ENCODE measurements at regions not wholly inside any gene's neighbourhood (a gene's known extent, or its start where the extent isn't known, plus 50 kb on each side); places are given as distances from the start of the nearest gene placed in this dataset.

GRCh38 chr4:156710365-156711192, 261.0 kb downstream of the PDGFC start:
- no peak overlapping the region for H3K4me3 ChIP-seq (ENCODE audit: low read depth in 1 of 5, low read length in 5 of 5)
- H3K9ac ChIP-seq (ENCODE audit: low read length in 5 of 5): no peak overlapping the region
- no peaks in the 10 kb centered on the region for H3K36me3 ChIP-seq (ENCODE audit: control insufficient read depth in 5 of 5, insufficient read depth in 5 of 5, low read length in 5 of 5)
- H3K4me1 ChIP-seq (ENCODE audit: control insufficient read depth in 5 of 5, insufficient read depth in 5 of 5, low read length in 5 of 5): peaks cover 0 to 10% (median 0%) of the 10 kb centered on the region in 5 donors
- H3K27ac ChIP-seq (ENCODE audit: low read depth, low read length): no peak overlapping the region
- H3K9me3 ChIP-seq (ENCODE audit: control insufficient read depth in 5 of 5, low read length in 5 of 5): no peaks in the 10 kb centered on the region
- H3K27me3 ChIP-seq (ENCODE audit: control insufficient read depth in 5 of 5, insufficient read depth in 4 of 5, low read length in 5 of 5): no peaks in the 10 kb centered on the region

GRCh38 chr4:156705311-156705710, 266.3 kb downstream of the PDGFC start:
- H3K4me1 ChIP-seq (ENCODE audit: control insufficient read depth in 5 of 5, insufficient read depth in 5 of 5, low read length in 5 of 5): peaks cover 0 to under 1% (median 0%) of the 10 kb centered on the region in 5 donors

GRCh38 chr4:156695163-156695562, 276.4 kb downstream of the PDGFC start:
- Histone ChIP-seq H3K9me3 (ENCODE audit: control insufficient read depth in 5 of 5, low read length in 5 of 5) (no peaks in the 10 kb centered on the region), H3K4me1 (ENCODE audit: control insufficient read depth in 5 of 5, insufficient read depth in 5 of 5, low read length in 5 of 5) (peaks cover 0 to 6% (median 0%) of the 10 kb centered on the region in 5 donors), H3K4me3 (ENCODE audit: low read depth in 1 of 5, low read length in 5 of 5) (no peak overlapping the region), H3K9ac (ENCODE audit: low read length in 5 of 5) (no peak overlapping the region), H3K27me3 (ENCODE audit: control insufficient read depth in 5 of 5, insufficient read depth in 4 of 5, low read length in 5 of 5) (no peaks in the 10 kb centered on the region), H3K27ac (ENCODE audit: low read depth, low read length) (no peak overlapping the region), H3K36me3 (ENCODE audit: control insufficient read depth in 5 of 5, insufficient read depth in 5 of 5, low read length in 5 of 5) (no peaks in the 10 kb centered on the region)

More at GRCh38 chr4:156705311-156705710, 266.3 kb downstream of the PDGFC start:
- H3K4me3 ChIP-seq (ENCODE audit: low read depth in 1 of 5, low read length in 5 of 5): no peak overlapping the region
- H3K9me3 ChIP-seq (ENCODE audit: control insufficient read depth in 5 of 5, low read length in 5 of 5): no peaks in the 10 kb centered on the region
- H3K27me3 ChIP-seq (ENCODE audit: control insufficient read depth in 5 of 5, insufficient read depth in 4 of 5, low read length in 5 of 5): no peaks in the 10 kb centered on the region
- no peak overlapping the region for H3K27ac ChIP-seq (ENCODE audit: low read depth, low read length)
- H3K9ac ChIP-seq (ENCODE audit: low read length in 5 of 5): no peak overlapping the region
- no peaks in the 10 kb centered on the region for H3K36me3 ChIP-seq (ENCODE audit: control insufficient read depth in 5 of 5, insufficient read depth in 5 of 5, low read length in 5 of 5)

- H3K9ac ChIP-seq (ENCODE audit: low read length in 5 of 5): no peak overlapping the region
- H3K36me3 ChIP-seq (ENCODE audit: control insufficient read depth in 5 of 5, insufficient read depth in 5 of 5, low read length in 5 of 5): no peaks in the 10 kb centered on the region
- no peak overlapping the region for H3K27ac ChIP-seq (ENCODE audit: low read depth, low read length)
- peaks cover 0 to 6% (median 0%) of the 10 kb centered on the region in 5 donors for H3K4me1 ChIP-seq (ENCODE audit: control insufficient read depth in 5 of 5, insufficient read depth in 5 of 5, low read length in 5 of 5)
- H3K4me3 ChIP-seq (ENCODE audit: low read depth in 1 of 5, low read length in 5 of 5): no peak overlapping the region
- no peaks in the 10 kb centered on the region for H3K9me3 ChIP-seq (ENCODE audit: control insufficient read depth in 5 of 5, low read length in 5 of 5)
- H3K27me3 ChIP-seq (ENCODE audit: control insufficient read depth in 5 of 5, insufficient read depth in 4 of 5, low read length in 5 of 5): no peaks in the 10 kb centered on the region
Measured at GRCh38 chr4:156694413-156694812, 277.2 kb downstream of the PDGFC start.

GRCh38 chr4:156693557-156693956, 278.0 kb downstream of the PDGFC start:
- H3K36me3 ChIP-seq (ENCODE audit: control insufficient read depth in 5 of 5, insufficient read depth in 5 of 5, low read length in 5 of 5): no peaks in the 10 kb centered on the region
- H3K9ac ChIP-seq (ENCODE audit: low read length in 5 of 5): no peak overlapping the region
- peaks cover 0 to 6% (median 0%) of the 10 kb centered on the region in 5 donors for H3K4me1 ChIP-seq (ENCODE audit: control insufficient read depth in 5 of 5, insufficient read depth in 5 of 5, low read length in 5 of 5)
- no peaks in the 10 kb centered on the region for H3K27me3 ChIP-seq (ENCODE audit: control insufficient read depth in 5 of 5, insufficient read depth in 4 of 5, low read length in 5 of 5)
- H3K9me3 ChIP-seq (ENCODE audit: control insufficient read depth in 5 of 5, low read length in 5 of 5): no peaks in the 10 kb centered on the region
- H3K27ac ChIP-seq (ENCODE audit: low read depth, low read length): no peak overlapping the region
- H3K4me3 ChIP-seq (ENCODE audit: low read depth in 1 of 5, low read length in 5 of 5): no peak overlapping the region

GRCh38 chr4:156692016-156692415, 279.6 kb downstream of the PDGFC start:
- Histone ChIP-seq H3K9me3 (ENCODE audit: control insufficient read depth in 5 of 5, low read length in 5 of 5) (no peaks in the 10 kb centered on the region), H3K4me1 (ENCODE audit: control insufficient read depth in 5 of 5, insufficient read depth in 5 of 5, low read length in 5 of 5) (peaks cover 0 to 6% (median 0%) of the 10 kb centered on the region in 5 donors), H3K27me3 (ENCODE audit: control insufficient read depth in 5 of 5, insufficient read depth in 4 of 5, low read length in 5 of 5) (no peaks in the 10 kb centered on the region), H3K4me3 (ENCODE audit: low read depth in 1 of 5, low read length in 5 of 5) (no peak overlapping the region), H3K36me3 (ENCODE audit: control insufficient read depth in 5 of 5, insufficient read depth in 5 of 5, low read length in 5 of 5) (no peaks in the 10 kb centered on the region), H3K9ac (ENCODE audit: low read length in 5 of 5) (no peak overlapping the region), H3K27ac (ENCODE audit: low read depth, low read length) (no peak overlapping the region)

- Histone ChIP-seq H3K36me3 (ENCODE audit: control insufficient read depth in 5 of 5, insufficient read depth in 5 of 5, low read length in 5 of 5) (no peaks in the 10 kb centered on the region), H3K9ac (ENCODE audit: low read length in 5 of 5) (no peak overlapping the region), H3K4me1 (ENCODE audit: control insufficient read depth in 5 of 5, insufficient read depth in 5 of 5, low read length in 5 of 5) (peaks cover 0 to 9% (median 2%) of the 10 kb centered on the region in 5 donors), H3K27ac (ENCODE audit: low read depth, low read length) (no peak overlapping the region), H3K9me3 (ENCODE audit: control insufficient read depth in 5 of 5, low read length in 5 of 5) (no peaks in the 10 kb centered on the region), H3K4me3 (ENCODE audit: low read depth in 1 of 5, low read length in 5 of 5) (no peak overlapping the region), H3K27me3 (ENCODE audit: control insufficient read depth in 5 of 5, insufficient read depth in 4 of 5, low read length in 5 of 5) (no peaks in the 10 kb centered on the region)
Measured at GRCh38 chr4:156690572-156690971, 281.0 kb downstream of the PDGFC start.

- Histone ChIP-seq H3K4me1 (ENCODE audit: control insufficient read depth in 5 of 5, insufficient read depth in 5 of 5, low read length in 5 of 5) (peaks cover 0 to 8% (median 2%) of the 10 kb centered on the region in 5 donors), H3K9me3 (ENCODE audit: control insufficient read depth in 5 of 5, low read length in 5 of 5) (no peaks in the 10 kb centered on the region)
Measured at GRCh38 chr4:156686120-156686519, 285.5 kb downstream of the PDGFC start.

DNA sequence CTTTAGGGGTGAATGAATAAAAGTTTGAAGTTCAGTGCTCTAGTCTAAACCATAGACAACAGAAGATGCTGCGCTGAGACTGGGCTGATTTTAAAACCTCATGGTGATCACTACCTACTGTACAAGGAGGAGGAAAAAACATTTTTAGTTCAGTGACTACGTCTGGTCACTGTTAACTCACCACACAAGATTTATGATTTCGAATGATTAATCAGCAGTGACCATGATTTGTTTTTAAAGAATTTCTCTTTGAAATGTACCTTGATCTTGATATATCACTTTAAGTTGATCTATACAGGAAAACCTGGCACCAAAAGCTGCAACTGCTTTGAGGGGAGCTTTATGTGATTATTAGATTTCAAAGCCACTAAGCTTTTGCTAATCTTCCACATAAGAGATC, 286.3 kb downstream of the PDGFC start:
- H3K9ac ChIP-seq (ENCODE audit: low read length in 5 of 5): no peak overlapping the region
- H3K27me3 ChIP-seq (ENCODE audit: control insufficient read depth in 5 of 5, insufficient read depth in 4 of 5, low read length in 5 of 5): no peaks in the 10 kb centered on the region
- H3K4me3 ChIP-seq (ENCODE audit: low read depth in 1 of 5, low read length in 5 of 5): no peak overlapping the region
- no peak overlapping the region for H3K27ac ChIP-seq (ENCODE audit: low read depth, low read length)
- H3K36me3 ChIP-seq (ENCODE audit: control insufficient read depth in 5 of 5, insufficient read depth in 5 of 5, low read length in 5 of 5): no peaks in the 10 kb centered on the region
- no peaks in the 10 kb centered on the region for H3K9me3 ChIP-seq (ENCODE audit: control insufficient read depth in 5 of 5, low read length in 5 of 5)
- peaks cover 0 to 8% (median 2%) of the 10 kb centered on the region in 5 donors for H3K4me1 ChIP-seq (ENCODE audit: control insufficient read depth in 5 of 5, insufficient read depth in 5 of 5, low read length in 5 of 5)

More at GRCh38 chr4:156686120-156686519, 285.5 kb downstream of the PDGFC start:
- H3K4me3 ChIP-seq (ENCODE audit: low read depth in 1 of 5, low read length in 5 of 5): peak overlapping the region in 1 of 5 donors; percentile 27
- no peaks in the 10 kb centered on the region for H3K36me3 ChIP-seq (ENCODE audit: control insufficient read depth in 5 of 5, insufficient read depth in 5 of 5, low read length in 5 of 5)
- no peak overlapping the region for H3K27ac ChIP-seq (ENCODE audit: low read depth, low read length)
- H3K27me3 ChIP-seq (ENCODE audit: control insufficient read depth in 5 of 5, insufficient read depth in 4 of 5, low read length in 5 of 5): no peaks in the 10 kb centered on the region
- no peak overlapping the region for H3K9ac ChIP-seq (ENCODE audit: low read length in 5 of 5)

- no peaks in the 10 kb centered on the region for H3K27me3 ChIP-seq (ENCODE audit: control insufficient read depth in 5 of 5, insufficient read depth in 4 of 5, low read length in 5 of 5)
- peaks cover 0 to 12% (median 3%) of the 10 kb centered on the region in 5 donors for H3K4me1 ChIP-seq (ENCODE audit: control insufficient read depth in 5 of 5, insufficient read depth in 5 of 5, low read length in 5 of 5)
- H3K36me3 ChIP-seq (ENCODE audit: control insufficient read depth in 5 of 5, insufficient read depth in 5 of 5, low read length in 5 of 5): no peaks in the 10 kb centered on the region
- H3K9ac ChIP-seq (ENCODE audit: low read length in 5 of 5): no peak overlapping the region
- H3K4me3 ChIP-seq (ENCODE audit: low read depth in 1 of 5, low read length in 5 of 5): no peak overlapping the region
- H3K27ac ChIP-seq (ENCODE audit: low read depth, low read length): no peak overlapping the region
- H3K9me3 ChIP-seq (ENCODE audit: control insufficient read depth in 5 of 5, low read length in 5 of 5): no peaks in the 10 kb centered on the region
Measured at GRCh38 chr4:156677656-156678055, 293.9 kb downstream of the PDGFC start.
